Astrocyte of the cerebellum (primary cell): ENCODE measurements at regions not wholly inside any gene's neighbourhood (a gene's known extent, or its start where the extent isn't known, plus 50 kb on each side); places are given as distances from the start of the nearest gene placed in this dataset.

Source experiments
- DNase-seq: peaks from one replicate; pipeline ENCODE4 v3.0.0-alpha.2; 2011; ENCODE audit warnings: low read depth
- H3K4me3 ChIP-seq: 2 replicates; pipeline ENCODE4 v1.5.1; 2011; ENCODE audit warnings: mild to moderate bottlenecking, low read depth, low read length, moderate library complexity
- in situ Hi-C: cut with HindIII; loops from 2 replicates; pipeline ENCODE4 v1.10.0; 2017; ENCODE audit warnings: low sequenced_read_pairs
- TF ChIP-seq, protein P1 (sequence below): IDR thresholded peaks from 2 replicates; pipeline ENCODE4 v1.5.1; 2012; ENCODE audit warnings: low read length, low read depth, moderate library complexity, mild to moderate bottlenecking; ENCODE audit errors: missing control alignments

DNA sequence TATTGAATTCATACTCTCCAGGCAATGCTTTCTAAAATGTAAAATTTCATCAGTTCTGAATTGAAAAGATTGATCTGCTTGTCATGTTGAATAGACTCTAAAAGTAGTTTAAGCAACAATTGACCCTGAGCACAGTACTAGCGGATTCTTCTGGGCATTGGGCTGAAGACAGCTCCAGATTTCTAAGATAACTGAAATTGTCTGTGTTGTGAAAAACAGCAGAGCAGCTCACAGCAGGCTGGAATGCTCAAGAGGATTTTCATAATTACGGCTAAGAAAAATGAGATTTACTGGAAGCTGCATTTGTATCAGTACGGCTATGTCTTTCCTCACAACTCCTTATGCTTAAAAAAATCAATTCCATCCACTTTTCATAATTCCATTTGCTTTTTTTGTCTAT lies 373.7 kb downstream of the HACE1 start:
- in situ Hi-C loops = no loop called here
- H3K4me3 ChIP-seq = no peak overlapping the region
- no peak for DNase-seq
- TF ChIP-seq, protein P1, sequence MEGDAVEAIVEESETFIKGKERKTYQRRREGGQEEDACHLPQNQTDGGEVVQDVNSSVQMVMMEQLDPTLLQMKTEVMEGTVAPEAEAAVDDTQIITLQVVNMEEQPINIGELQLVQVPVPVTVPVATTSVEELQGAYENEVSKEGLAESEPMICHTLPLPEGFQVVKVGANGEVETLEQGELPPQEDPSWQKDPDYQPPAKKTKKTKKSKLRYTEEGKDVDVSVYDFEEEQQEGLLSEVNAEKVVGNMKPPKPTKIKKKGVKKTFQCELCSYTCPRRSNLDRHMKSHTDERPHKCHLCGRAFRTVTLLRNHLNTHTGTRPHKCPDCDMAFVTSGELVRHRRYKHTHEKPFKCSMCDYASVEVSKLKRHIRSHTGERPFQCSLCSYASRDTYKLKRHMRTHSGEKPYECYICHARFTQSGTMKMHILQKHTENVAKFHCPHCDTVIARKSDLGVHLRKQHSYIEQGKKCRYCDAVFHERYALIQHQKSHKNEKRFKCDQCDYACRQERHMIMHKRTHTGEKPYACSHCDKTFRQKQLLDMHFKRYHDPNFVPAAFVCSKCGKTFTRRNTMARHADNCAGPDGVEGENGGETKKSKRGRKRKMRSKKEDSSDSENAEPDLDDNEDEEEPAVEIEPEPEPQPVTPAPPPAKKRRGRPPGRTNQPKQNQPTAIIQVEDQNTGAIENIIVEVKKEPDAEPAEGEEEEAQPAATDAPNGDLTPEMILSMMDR = no peak

DNA sequence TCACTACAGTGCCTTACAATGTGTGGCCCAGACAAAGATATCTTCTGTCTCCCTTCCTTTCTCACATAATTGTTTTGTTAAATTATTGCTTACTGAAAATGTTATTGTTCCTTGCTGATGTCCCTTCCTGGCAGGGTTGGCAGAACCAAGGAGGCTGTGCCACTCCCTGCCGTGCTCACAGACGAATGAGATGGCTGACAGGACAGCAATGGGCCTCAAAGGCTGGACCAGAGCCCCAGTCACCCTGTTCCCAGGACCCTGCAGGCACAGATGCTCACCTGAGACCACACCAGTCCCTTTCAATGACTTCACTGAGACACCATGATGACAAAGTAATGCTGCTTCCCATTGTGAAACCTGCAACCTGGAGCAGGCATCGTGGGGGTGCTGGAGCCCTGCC lies 375.1 kb downstream of the HACE1 start:
- DNase-seq = no peak
- TF ChIP-seq, protein P1 = no peak
- H3K4me3 ChIP-seq = no peak overlapping the region
- in situ Hi-C loops = no loop called here

DNA sequence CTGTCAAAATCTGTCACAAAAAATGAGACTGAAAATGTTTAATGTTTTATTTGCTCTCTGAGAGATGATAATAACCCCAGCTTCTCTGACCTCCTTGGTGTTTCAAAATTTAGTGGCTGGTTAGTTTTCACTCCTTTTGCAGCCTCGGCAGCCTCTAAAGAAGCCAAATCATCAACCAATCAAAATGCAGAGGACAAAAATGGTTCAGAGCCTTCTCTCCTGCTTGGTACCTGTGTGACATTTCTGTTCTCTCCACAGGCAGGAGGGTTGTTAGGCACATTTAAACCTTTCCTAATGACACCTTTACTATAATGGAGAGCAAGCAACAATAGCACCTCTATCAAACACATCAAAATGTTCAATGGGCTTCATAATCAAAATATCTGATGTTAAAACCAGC lies 375.5 kb downstream of the HACE1 start:
- no peak for DNase-seq
- no peak overlapping the region for H3K4me3 ChIP-seq
- in situ Hi-C loops = no loop called here
- TF ChIP-seq, protein P1 = no peak

DNA sequence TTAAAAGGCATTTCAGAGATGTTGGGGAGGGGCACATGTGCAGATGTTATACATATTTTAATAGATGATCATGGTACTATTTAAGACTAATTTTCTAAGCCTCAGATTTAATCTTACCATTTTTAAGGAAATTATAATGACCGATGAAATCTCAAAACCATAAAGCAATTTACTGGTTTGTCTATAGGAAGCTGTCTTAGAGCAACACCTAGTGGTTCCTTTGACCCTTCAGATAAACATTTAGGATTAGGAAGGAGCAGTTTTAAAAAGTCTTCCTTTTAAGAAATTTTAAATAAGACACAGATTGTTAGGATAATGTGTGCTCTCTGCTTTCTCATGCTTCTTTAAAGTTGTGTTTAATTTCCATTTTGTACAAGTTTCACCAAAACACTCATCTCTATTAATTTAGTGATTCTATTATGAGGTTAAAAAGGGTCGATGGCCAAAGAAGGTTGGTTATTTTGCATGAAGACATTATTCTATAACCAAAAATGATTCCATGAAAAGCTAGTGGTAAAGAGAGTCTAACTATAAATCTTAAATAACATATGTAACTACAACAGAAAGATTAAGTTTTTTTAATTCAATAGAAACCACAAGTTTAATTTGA lies 376.4 kb downstream of the HACE1 start:
- TF ChIP-seq, protein P1 = no peak
- DNase-seq = no peak
- in situ Hi-C loops = no loop called here
- H3K4me3 ChIP-seq = no peak overlapping the region

DNA sequence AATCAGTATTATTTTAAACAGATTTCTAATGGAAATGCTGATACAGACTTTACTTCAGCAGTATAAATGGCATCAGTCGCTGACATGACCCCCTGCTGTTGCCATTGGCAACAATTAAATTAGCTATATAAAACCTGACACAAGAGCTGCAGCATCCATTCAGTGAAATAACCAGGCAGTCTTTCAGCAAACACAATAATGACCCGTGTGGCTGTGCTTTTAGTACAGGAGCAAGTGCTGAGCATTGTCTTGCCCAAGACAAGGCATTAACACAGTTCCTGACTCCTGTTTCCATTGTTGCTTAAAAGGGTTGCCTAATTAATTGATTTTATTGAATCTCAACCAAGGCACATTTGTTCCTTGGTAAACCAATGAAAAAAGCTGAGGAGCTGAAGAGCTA lies 382.1 kb downstream of the HACE1 start:
- no peak for DNase-seq
- TF ChIP-seq, protein P1 = no peak
- no peak overlapping the region for H3K4me3 ChIP-seq
- in situ Hi-C loops = no loop called here

DNA sequence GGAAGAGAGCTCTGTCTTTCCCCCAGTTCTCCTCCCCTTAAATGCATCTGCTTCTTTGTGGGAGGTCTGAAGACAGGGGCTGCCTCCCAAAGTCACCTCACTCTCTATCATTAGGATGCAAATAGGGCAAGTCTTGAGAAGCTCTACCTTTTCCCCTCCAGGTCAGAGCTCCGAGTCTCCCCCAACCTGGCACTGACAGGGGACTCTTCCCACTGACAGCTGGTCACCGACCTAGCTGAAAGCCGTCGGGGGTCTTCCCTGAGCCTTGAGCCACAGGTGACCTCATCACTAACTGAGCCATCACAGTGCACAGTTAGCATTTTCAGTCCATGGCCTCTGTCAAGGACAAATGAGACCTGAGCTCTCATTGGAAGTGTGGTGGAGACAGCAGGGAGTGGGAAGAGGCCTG lies 386.7 kb downstream of the HACE1 start:
- in situ Hi-C loops = no loop called here
- H3K4me3 ChIP-seq = no peak overlapping the region
- TF ChIP-seq, protein P1 = no peak
- no peak for DNase-seq
